HCT116 (cell line): ENCODE measurements at regions not wholly inside any gene's neighbourhood (a gene's known extent, or its start where the extent isn't known, plus 50 kb on each side); places are given as distances from the start of the nearest gene placed in this dataset.

Source experiments
- ATAC-seq: fragments of 200-7000 bp; cut with Tn5 transposase; 2 replicates; pipeline ENCODE4 v1.9.1; 2020; ENCODE audit warnings: mild to moderate bottlenecking, moderate library complexity
- BruUV-seq: library from RNA; stranded (reverse); fragments of 400-500 nt; replicated peaks from 2 replicates; lab custom pipeline; 2021; lab: Mats Ljungman, UMichigan
- CTCF ChIA-PET: fragments of 300-600 bp; sonication (Branson Sonifier 250); formaldehyde crosslinking; loops from one replicate; lab custom pipeline; 2021; ENCODE audit warnings: antibody characterized with exemption; lab: Charles Lee
- POLR2A ChIA-PET: fragments of 300-600, 350-600 bp; sonication (Branson Sonifier 250); formaldehyde crosslinking; loops from one replicate; lab custom pipeline; 2021; ENCODE audit warnings: antibody characterized with exemption; lab: Charles Lee
- RAD21 ChIA-PET, 2 experiments: fragments of 300-600 bp; sonication (Branson Sonifier 250); formaldehyde crosslinking; loops; one replicate each; lab custom pipeline; 2023; ENCODE audit warnings: low total read pairs in 2 of 2; ENCODE audit not compliant: uncharacterized antibody in 2 of 2, unreplicated experiment in 2 of 2, low non-redundant PET in 1 of 2; lab: Charles Lee
- DNase-seq: peaks from one replicate; pipeline ENCODE4 v3.0.0-alpha.2; 2010; ENCODE audit warnings: low read depth, low spot score
- H2AFZ ChIP-seq: fragments of 200-600 bp; shearing (Covaris generic), sonication (generic); 2 replicates; pipeline ENCODE4 v1.6.1; 2017; ENCODE audit warnings: low read depth, mixed run types, mixed read lengths, antibody characterized with exemption, low read length; ENCODE audit not compliant: poor library complexity, severe bottlenecking
- H3K27ac ChIP-seq: 2 replicates; pipeline ENCODE4 v1.5.1; 2012; ENCODE audit warnings: low read depth, low read length
- H3K27me3 ChIP-seq: fragments of 200-600 bp; sonication (generic); 2 replicates; pipeline ENCODE4 v1.6.1; 2016; ENCODE audit warnings: mixed run types, low read length, mixed read lengths; ENCODE audit not compliant: insufficient read depth
- H3K36me3 ChIP-seq, 2 experiments: fragments of 200-500 bp in 1 of 2; fragments of 200-600 bp in 1 of 2; sonication (Bioruptor generic) in 1 of 2; sonication (generic) in 1 of 2; 2 replicates each; pipeline versions ENCODE4 v1.5.1 to v1.6.1; 2014 to 2016; ENCODE audit warnings: low read length in 2 of 2, inconsistent platforms in 1 of 2, mixed read lengths in 1 of 2, mixed run types in 1 of 2; ENCODE audit not compliant: insufficient read depth in 2 of 2, control insufficient read depth in 1 of 2
- H3K4me1 ChIP-seq, 2 experiments: fragments of 200-600 bp in 1 of 2; sonication (generic) in 1 of 2; 2 replicates each; pipeline versions ENCODE4 v1.5.1 to v1.6.1; 2012 to 2017; ENCODE audit warnings: low read length in 2 of 2, inconsistent platforms in 1 of 2, mild to moderate bottlenecking in 1 of 2, mixed read lengths in 1 of 2, mixed run types in 1 of 2, moderate library complexity in 1 of 2; ENCODE audit not compliant: insufficient read depth in 2 of 2, control insufficient read depth in 1 of 2
- H3K4me2 ChIP-seq: fragments of 200-600 bp; sonication (generic); 2 replicates; pipeline ENCODE4 v1.6.1; 2017; ENCODE audit warnings: mixed run types, low read length, mixed read lengths
- H3K4me3 ChIP-seq, 2 experiments: fragments of 200-600 bp in 1 of 2; sonication (generic) in 1 of 2; replicated peaks in 1 of 2; 2 replicates each; pipeline ENCODE4 v1.5.1; 2011 to 2016; ENCODE audit warnings: low read length in 2 of 2, control low read depth in 1 of 2, low read depth in 1 of 2, mild to moderate bottlenecking in 1 of 2, mixed read lengths in 1 of 2, mixed run types in 1 of 2
- H3K79me2 ChIP-seq: fragments of 200-600 bp; sonication (generic); 2 replicates; pipeline ENCODE4 v1.6.1; 2017; ENCODE audit warnings: mild to moderate bottlenecking, mixed run types, low read length, moderate library complexity, mixed read lengths; ENCODE audit not compliant: insufficient read depth
- H3K9ac ChIP-seq: fragments of 200-600 bp; sonication (generic); 2 replicates; pipeline ENCODE4 v1.6.1; 2016; ENCODE audit warnings: low read length, mixed read lengths
- H3K9me2 ChIP-seq: fragments of 200-600 bp; sonication (generic), shearing (Covaris generic); 2 replicates; pipeline ENCODE4 v1.6.1; 2017; ENCODE audit warnings: mixed run types, mild to moderate bottlenecking, moderate library complexity; ENCODE audit not compliant: insufficient read depth
- H3K9me3 ChIP-seq, 2 experiments: fragments of 200-500 bp in 1 of 2; fragments of 200-600 bp in 1 of 2; sonication (Bioruptor generic) in 1 of 2; sonication (generic) in 1 of 2; 2 replicates each; pipeline ENCODE4 v1.6.1; 2014 to 2017; ENCODE audit warnings: low read length in 2 of 2, mixed read lengths in 2 of 2, inconsistent platforms in 1 of 2, low read depth in 1 of 2, mild to moderate bottlenecking in 1 of 2, mixed run types in 1 of 2, moderate library complexity in 1 of 2; ENCODE audit not compliant: control insufficient read depth in 1 of 2, insufficient read depth in 1 of 2
- H4K20me1 ChIP-seq: fragments of 200-600 bp; sonication (generic), shearing (Covaris generic); 2 replicates; pipeline ENCODE4 v1.6.1; 2017; ENCODE audit warnings: mixed run types, mild to moderate bottlenecking, moderate library complexity; ENCODE audit not compliant: insufficient read depth
- EGR1 ChIP-seq: IDR thresholded peaks from 2 replicates; pipeline ENCODE4 v1.6.1; 2012; ENCODE audit warnings: low read depth
- ELF1 ChIP-seq: IDR thresholded peaks from 2 replicates; pipeline ENCODE4 v1.6.1; 2012; ENCODE audit warnings: low read depth, borderline replicate concordance
- FOSL1 ChIP-seq: IDR thresholded peaks from 2 replicates; pipeline ENCODE4 v1.6.1; 2012; ENCODE audit warnings: low read depth
- POLR2A ChIP-seq: IDR thresholded peaks from 2 replicates; pipeline ENCODE4 v1.7.0; 2011; ENCODE audit warnings: borderline replicate concordance; ENCODE audit not compliant: insufficient read depth, insufficient read length; ENCODE audit errors: extremely low read depth
- YY1 ChIP-seq: IDR thresholded peaks from 2 replicates; pipeline ENCODE4 v1.6.1; 2011; ENCODE audit warnings: low read length, low read depth, moderate library complexity, mild to moderate bottlenecking; ENCODE audit not compliant: insufficient replicate concordance; ENCODE audit errors: extremely low read depth
- ZBTB33 ChIP-seq: IDR thresholded peaks from 2 replicates; pipeline ENCODE4 v1.6.1; 2011; ENCODE audit warnings: mild to moderate bottlenecking, low read length, moderate library complexity; ENCODE audit not compliant: insufficient replicate concordance; ENCODE audit errors: extremely low read depth
- ZNF274 ChIP-seq: fragments of 200-500 bp; sonication (Bioruptor generic); IDR thresholded peaks from 2 replicates; pipeline ENCODE4 v1.6.1; 2014; ENCODE audit warnings: mild to moderate bottlenecking, low read depth, low read length, inconsistent platforms
- intact Hi-C: fragments of 100-400 bp; cut with micrococcal nuclease; formaldehyde crosslinking; loops from 2 replicates; pipeline ENCODE4 v1.10.0; 2022

DNA sequence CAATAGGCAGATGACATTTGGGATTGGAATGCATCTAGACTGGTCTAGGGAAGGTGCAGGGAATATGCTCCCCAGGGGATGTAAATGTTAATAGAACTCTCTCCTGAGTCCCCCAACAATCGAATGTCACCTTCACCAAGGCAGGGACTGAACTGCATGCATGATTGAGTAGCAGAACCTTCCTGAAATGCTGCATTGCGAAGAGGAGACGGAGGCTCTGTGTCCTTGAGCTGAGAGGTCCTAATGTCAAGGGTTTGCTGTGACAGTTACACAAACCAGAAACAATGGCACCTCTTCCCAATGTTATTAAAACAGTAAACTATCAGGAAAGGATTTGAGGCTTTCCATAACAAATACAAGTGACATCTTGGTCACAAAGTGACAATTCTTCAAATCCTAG is 117.5 kb upstream of the SFSWAP start (continued):
- TF ChIP-seq FOSL1 (no peak), ELF1 (no peak), EGR1 (no peak), POLR2A (no peak)

DNA sequence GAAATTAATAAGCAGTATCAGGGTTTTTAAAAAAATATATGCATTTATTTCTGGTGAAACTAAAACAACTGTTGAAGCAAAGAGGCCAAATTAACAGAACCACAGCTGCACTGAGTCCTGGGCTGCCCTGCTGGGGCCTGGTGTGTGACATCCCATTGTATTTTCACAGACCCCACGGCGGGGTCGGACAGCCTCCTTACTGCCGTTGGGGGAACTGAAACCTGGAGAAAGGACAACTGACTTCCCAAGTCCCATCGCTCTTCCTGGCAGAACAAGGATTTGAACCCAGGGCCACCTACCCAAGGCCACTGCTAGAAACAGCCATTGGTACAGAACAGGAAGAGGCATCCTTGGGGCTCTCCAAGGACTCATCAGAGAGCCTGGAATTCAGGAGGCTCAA is 114.8 kb upstream of the SFSWAP start:
- no peaks in the 10 kb centered on the region for H3K79me2 ChIP-seq
- ChIA-PET CTCF (no interaction called here), RAD21 (no interaction called here), POLR2A (no interaction called here)
- H3K4me3 ChIP-seq, result no peak overlapping the region
- H3K27me3 ChIP-seq, result no peaks in the 10 kb centered on the region
- no peaks in the 10 kb centered on the region for H3K36me3 ChIP-seq
- no peak overlapping the region for H3K4me2 ChIP-seq
- H3K27ac ChIP-seq, result no peak overlapping the region
- H3K9me3 ChIP-seq, result no peaks in the 10 kb centered on the region
- no peak overlapping the region for H2AFZ ChIP-seq
- H3K9me2 ChIP-seq, result no peaks in the 10 kb centered on the region
- no peaks in the 10 kb centered on the region for H4K20me1 ChIP-seq
- H3K9ac ChIP-seq, result no peak overlapping the region
- TF ChIP-seq ZBTB33 (no peak), ZNF274 (no peak), YY1 (no peak)
- no peaks in the 10 kb centered on the region; a peak in 1 of 4 replicates for H3K4me1 ChIP-seq
- no peak for DNase-seq
- no peak for ATAC-seq
- no TSS peak for BruUV-seq
- intact Hi-C loops, result no loop called here
